Glutamatergic neuron (in vitro differentiated cells): ENCODE measurements at regions not wholly inside any gene's neighbourhood (a gene's known extent, or its start where the extent isn't known, plus 50 kb on each side); places are given as distances from the start of the nearest gene placed in this dataset.

Source experiments
- DNase-seq: peaks from one replicate; pipeline ENCODE4 v3.0.0; 2022
- H3K27ac Mint-ChIP-seq: one replicate; pipeline ENCODE4 v1.8.0; 2020; ENCODE audit warnings: mild to moderate bottlenecking, mixed read lengths, inconsistent platforms; ENCODE audit not compliant: unreplicated experiment
- H3K27me3 Mint-ChIP-seq: one replicate; pipeline ENCODE4 v1.8.0; 2020; ENCODE audit warnings: mild to moderate bottlenecking, moderate library complexity, mixed read lengths, inconsistent platforms; ENCODE audit not compliant: unreplicated experiment
- H3K36me3 Mint-ChIP-seq: one replicate; pipeline ENCODE4 v1.8.0; 2020; ENCODE audit warnings: mild to moderate bottlenecking, mixed read lengths, inconsistent platforms; ENCODE audit not compliant: unreplicated experiment
- H3K4me1 Mint-ChIP-seq: one replicate; pipeline ENCODE4 v1.8.0; 2020; ENCODE audit warnings: mild to moderate bottlenecking, low read depth, mixed read lengths, inconsistent platforms; ENCODE audit not compliant: unreplicated experiment
- H3K4me3 Mint-ChIP-seq: one replicate; pipeline ENCODE4 v1.8.0; 2020; ENCODE audit warnings: mild to moderate bottlenecking, mixed read lengths, inconsistent platforms; ENCODE audit not compliant: unreplicated experiment
- H3K9me3 Mint-ChIP-seq: one replicate; pipeline ENCODE4 v1.8.0; 2020; ENCODE audit warnings: mild to moderate bottlenecking, moderate library complexity, mixed read lengths, inconsistent platforms; ENCODE audit not compliant: unreplicated experiment
- CTCF ChIP-seq: fragments of 200-600 bp; sonication (generic); IDR thresholded peaks from one replicate; pipeline ENCODE4 v1.5.0; 2021; ENCODE audit not compliant: partially characterized antibody, unreplicated experiment

- no peak overlapping the region for H3K4me3 Mint-ChIP-seq
- peaks cover 20% of the 10 kb centered on the region for H3K9me3 Mint-ChIP-seq
- peaks cover 10% of the 10 kb centered on the region for H3K27me3 Mint-ChIP-seq
- no peak for DNase-seq
- no peak overlapping the region for H3K27ac Mint-ChIP-seq
- no peak for TF ChIP-seq CTCF
- H3K4me1 Mint-ChIP-seq = no peaks in the 10 kb centered on the region
- H3K36me3 Mint-ChIP-seq = peaks cover 2% of the 10 kb centered on the region
Measured at GRCh38 chr22:49630448-49630946, 197.2 kb downstream of the BRD1 start.

- Mint-ChIP-seq H3K4me3 (no peak overlapping the region), H3K36me3 (peaks cover 8% of the 10 kb centered on the region), H3K27ac (no peak overlapping the region), H3K27me3 (peaks cover 14% of the 10 kb centered on the region), H3K9me3 (peaks cover 27% of the 10 kb centered on the region), H3K4me1 (no peaks in the 10 kb centered on the region)
- DNase-seq = no peak
- TF ChIP-seq CTCF = no peak
Measured at GRCh38 chr22:49629586-49630447, 197.9 kb downstream of the BRD1 start.

GRCh38 chr22:49629261-49629570, 198.5 kb downstream of the BRD1 start:
- Mint-ChIP-seq H3K4me1 (no peaks in the 10 kb centered on the region), H3K27ac (no peak overlapping the region), H3K27me3 (peaks cover 14% of the 10 kb centered on the region), H3K36me3 (peaks cover 8% of the 10 kb centered on the region), H3K4me3 (no peak overlapping the region), H3K9me3 (peaks cover 29% of the 10 kb centered on the region)
- DNase-seq = no peak
- TF ChIP-seq CTCF = no peak

GRCh38 chr22:49628391-49629260, 199.0 kb downstream of the BRD1 start:
- Mint-ChIP-seq H3K4me3 (no peak overlapping the region), H3K4me1 (no peaks in the 10 kb centered on the region), H3K36me3 (peaks cover 8% of the 10 kb centered on the region), H3K27ac (no peak overlapping the region), H3K27me3 (peaks cover 14% of the 10 kb centered on the region), H3K9me3 (peaks cover 26% of the 10 kb centered on the region)
- DNase-seq = no peak
- no peak for TF ChIP-seq CTCF
